Fibroblast of lung (primary cell): ENCODE measurements at regions not wholly inside any gene's neighbourhood (a gene's known extent, or its start where the extent isn't known, plus 50 kb on each side); places are given as distances from the start of the nearest gene placed in this dataset.
A peak's percentile ranks its signal among the peaks of the same experiment; 100 is the strongest.

Experiments used
- DNase-seq, 2 donors: peaks; one replicate each; pipeline versions ENCODE4 v3.0.0 to v3.0.0-alpha.2; 2010; ENCODE audit warnings: low read depth in 2 of 2
- H2AFZ ChIP-seq: 2 replicates; pipeline ENCODE4 v1.5.1; 2012; ENCODE audit warnings: low read length, control low read depth, inconsistent platforms
- H3K27ac ChIP-seq: 2 replicates; pipeline ENCODE4 v1.5.1; 2011; ENCODE audit warnings: low read length, control low read depth; ENCODE audit not compliant: insufficient read depth
- H3K27me3 ChIP-seq: 2 replicates; pipeline ENCODE4 v1.5.1; 2011; ENCODE audit warnings: mild to moderate bottlenecking, low read length; ENCODE audit not compliant: control insufficient read depth, insufficient read depth
- H3K36me3 ChIP-seq: 2 replicates; pipeline ENCODE4 v1.5.1; 2011; ENCODE audit warnings: low read length; ENCODE audit not compliant: control insufficient read depth, insufficient read depth
- H3K4me1 ChIP-seq: 2 replicates; pipeline ENCODE4 v1.5.1; 2011; ENCODE audit warnings: low read length; ENCODE audit not compliant: control insufficient read depth, insufficient read depth; ENCODE audit errors: extremely low read depth
- H3K4me2 ChIP-seq: 2 replicates; pipeline ENCODE4 v1.5.1; 2011; ENCODE audit warnings: low read length, control low read depth; ENCODE audit not compliant: insufficient read depth; ENCODE audit errors: extremely low read depth
- H3K4me3 ChIP-seq, 4 experiments: fragments of 200-600 bp in 1 of 4; sonication (generic) in 1 of 4; replicated peaks in 1 of 4; 2 replicates each; pipeline ENCODE4 v1.5.1; 2011 to 2016; ENCODE audit warnings: low read length in 4 of 4, low read depth in 3 of 4, mild to moderate bottlenecking in 3 of 4, control low read depth in 2 of 4, inconsistent platforms in 1 of 4, mixed read lengths in 1 of 4; ENCODE audit not compliant: insufficient read depth in 1 of 4; ENCODE audit errors: control extremely low read depth in 1 of 4
- H3K79me2 ChIP-seq: 2 replicates; pipeline ENCODE4 v1.5.1; 2012; ENCODE audit warnings: mild to moderate bottlenecking, low read length, inconsistent platforms; ENCODE audit not compliant: control insufficient read depth, insufficient read depth
- H3K9ac ChIP-seq: 2 replicates; pipeline ENCODE4 v1.5.1; 2011; ENCODE audit warnings: mild to moderate bottlenecking, low read length, control low read depth; ENCODE audit not compliant: insufficient read depth
- H3K9me3 ChIP-seq: 2 replicates; pipeline ENCODE4 v1.5.1; 2012; ENCODE audit warnings: low read depth, low read length; ENCODE audit not compliant: control insufficient read depth, insufficient read depth
- H4K20me1 ChIP-seq: 2 replicates; pipeline ENCODE4 v1.5.1; 2011; ENCODE audit warnings: low read length; ENCODE audit not compliant: control insufficient read depth, insufficient read depth; ENCODE audit errors: extremely low read depth
- EZH2 ChIP-seq: IDR thresholded peaks from 2 replicates; pipeline ENCODE4 v1.5.1; 2012; ENCODE audit warnings: low read length, control low read depth, mild to moderate bottlenecking; ENCODE audit errors: missing control alignments
- TF ChIP-seq, protein P1 (sequence below), 2 donors: IDR thresholded peaks in 1 of 2; conservative IDR thresholded peaks in 1 of 2; 1 replicate in 1 of 2; 2 replicates in 1 of 2; pipeline ENCODE4 v1.5.1; 2011 to 2012; ENCODE audit warnings: low read length in 2 of 2, control low read depth in 1 of 2, inconsistent platforms in 1 of 2, low read depth in 1 of 2, mild to moderate bottlenecking in 1 of 2

- H3K4me1 ChIP-seq, result no peaks in the 10 kb centered on the region
- no peaks in the 10 kb centered on the region for H3K9me3 ChIP-seq
- H2AFZ ChIP-seq, result no peak overlapping the region
- no peak for TF ChIP-seq EZH2
- TF ChIP-seq, protein P1, sequence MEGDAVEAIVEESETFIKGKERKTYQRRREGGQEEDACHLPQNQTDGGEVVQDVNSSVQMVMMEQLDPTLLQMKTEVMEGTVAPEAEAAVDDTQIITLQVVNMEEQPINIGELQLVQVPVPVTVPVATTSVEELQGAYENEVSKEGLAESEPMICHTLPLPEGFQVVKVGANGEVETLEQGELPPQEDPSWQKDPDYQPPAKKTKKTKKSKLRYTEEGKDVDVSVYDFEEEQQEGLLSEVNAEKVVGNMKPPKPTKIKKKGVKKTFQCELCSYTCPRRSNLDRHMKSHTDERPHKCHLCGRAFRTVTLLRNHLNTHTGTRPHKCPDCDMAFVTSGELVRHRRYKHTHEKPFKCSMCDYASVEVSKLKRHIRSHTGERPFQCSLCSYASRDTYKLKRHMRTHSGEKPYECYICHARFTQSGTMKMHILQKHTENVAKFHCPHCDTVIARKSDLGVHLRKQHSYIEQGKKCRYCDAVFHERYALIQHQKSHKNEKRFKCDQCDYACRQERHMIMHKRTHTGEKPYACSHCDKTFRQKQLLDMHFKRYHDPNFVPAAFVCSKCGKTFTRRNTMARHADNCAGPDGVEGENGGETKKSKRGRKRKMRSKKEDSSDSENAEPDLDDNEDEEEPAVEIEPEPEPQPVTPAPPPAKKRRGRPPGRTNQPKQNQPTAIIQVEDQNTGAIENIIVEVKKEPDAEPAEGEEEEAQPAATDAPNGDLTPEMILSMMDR (conservative IDR thresholded peaks at IDR 0.05 in 1 of 2, IDR thresholded peaks at IDR 0.05 in 1 of 2; ENCODE audit: low read depth in 1 of 2, low read length in 2 of 2), result no peak
- no peaks in the 10 kb centered on the region for H4K20me1 ChIP-seq
- no peak overlapping the region for H3K27ac ChIP-seq
- no peak for DNase-seq
- H3K4me2 ChIP-seq, result no peak overlapping the region
- H3K9ac ChIP-seq, result no peak overlapping the region
- no peaks in the 10 kb centered on the region for H3K27me3 ChIP-seq
- H3K4me3 ChIP-seq, result no peak overlapping the region
- no peaks in the 10 kb centered on the region for H3K36me3 ChIP-seq
- H3K79me2 ChIP-seq, result no peaks in the 10 kb centered on the region
Measured at GRCh38 chr4:135122457-135122856, 920.9 kb upstream of the PABPC4L start.

GRCh38 chr4:135120195-135120594 is 918.6 kb upstream of the PABPC4L start:
- H3K4me2 ChIP-seq, result peak overlapping the region; percentile 11
- no peak overlapping the region for H3K27ac ChIP-seq
- no peaks in the 10 kb centered on the region for H3K4me1 ChIP-seq
- no peaks in the 10 kb centered on the region for H3K27me3 ChIP-seq
- DNase-seq, result peak; percentile 1 to 78
- H3K79me2 ChIP-seq, result no peaks in the 10 kb centered on the region
- no peak overlapping the region for H3K9ac ChIP-seq
- H3K9me3 ChIP-seq, result no peaks in the 10 kb centered on the region
- H3K4me3 ChIP-seq, result peak overlapping the region in 1 of 4 experiments; percentile 35
- TF ChIP-seq EZH2, result no peak
- TF ChIP-seq, protein P1 (conservative IDR thresholded peaks at IDR 0.05 in 1 of 2, IDR thresholded peaks at IDR 0.05 in 1 of 2; ENCODE audit: low read depth in 1 of 2, low read length in 2 of 2), result no peak
- H3K36me3 ChIP-seq, result no peaks in the 10 kb centered on the region
- H4K20me1 ChIP-seq, result no peaks in the 10 kb centered on the region
- H2AFZ ChIP-seq, result no peak overlapping the region

GRCh38 chr4:135114079-135114478 is 912.5 kb upstream of the PABPC4L start:
- Histone ChIP-seq H3K27me3 (no peaks in the 10 kb centered on the region), H2AFZ (no peak overlapping the region), H3K9ac (no peak overlapping the region), H3K9me3 (no peaks in the 10 kb centered on the region), H3K4me2 (no peak overlapping the region), H3K4me1 (no peaks in the 10 kb centered on the region), H3K27ac (no peak overlapping the region), H3K4me3 (no peak overlapping the region), H4K20me1 (no peaks in the 10 kb centered on the region), H3K79me2 (no peaks in the 10 kb centered on the region), H3K36me3 (no peaks in the 10 kb centered on the region)
- TF ChIP-seq, protein P1 (conservative IDR thresholded peaks at IDR 0.05 in 1 of 2, IDR thresholded peaks at IDR 0.05 in 1 of 2; ENCODE audit: low read depth in 1 of 2, low read length in 2 of 2), result no peak
- no peak for DNase-seq
